Astrocyte of the spinal cord (primary cell): ENCODE measurements at regions not wholly inside any gene's neighbourhood (a gene's known extent, or its start where the extent isn't known, plus 50 kb on each side); places are given as distances from the start of the nearest gene placed in this dataset.
A peak's percentile ranks its signal among the peaks of the same experiment; 100 is the strongest.

Source experiments
- DNase-seq: peaks from one replicate; pipeline ENCODE4 v3.0.0; 2011; ENCODE audit warnings: low read depth, low spot score
- H3K4me3 ChIP-seq: 2 replicates; pipeline ENCODE4 v1.5.1; 2011; ENCODE audit warnings: low read depth, mild to moderate bottlenecking, low read length, moderate library complexity
- CTCF ChIP-seq: IDR thresholded peaks from 2 replicates; pipeline ENCODE4 v1.5.1; 2012; ENCODE audit warnings: low read depth, mild to moderate bottlenecking, low read length, inconsistent platforms
- in situ Hi-C: cut with HindIII; loops from 2 replicates; pipeline ENCODE4 v1.10.0; 2017; ENCODE audit warnings: low sequenced_read_pairs

GRCh38 chr3:168956076-168956475 lies 707.4 kb downstream of the MECOM start:
- no peak overlapping the region for H3K4me3 ChIP-seq
- in situ Hi-C loops, result no loop called here
- no peak for DNase-seq
- no peak for TF ChIP-seq CTCF

- no peak overlapping the region for H3K4me3 ChIP-seq
- peak; percentile 58 for DNase-seq
- in situ Hi-C loops, result no loop called here
- peak; percentile 33 for TF ChIP-seq CTCF
Measured at GRCh38 chr3:168952551-168952950, 711.0 kb downstream of the MECOM start.

GRCh38 chr3:168951884-168952283 lies 711.6 kb downstream of the MECOM start:
- in situ Hi-C loops, result no loop called here
- no peak overlapping the region for H3K4me3 ChIP-seq
- TF ChIP-seq CTCF, result no peak
- no peak for DNase-seq

GRCh38 chr3:168951368-168951767 lies 712.1 kb downstream of the MECOM start:
- no peak for TF ChIP-seq CTCF
- in situ Hi-C loops, result no loop called here
- H3K4me3 ChIP-seq, result no peak overlapping the region
- no peak for DNase-seq

- TF ChIP-seq CTCF, result no peak
- H3K4me3 ChIP-seq, result no peak overlapping the region
- no peak for DNase-seq
- in situ Hi-C loops, result no loop called here
Measured at GRCh38 chr3:168950622-168951021, 712.9 kb downstream of the MECOM start.

- H3K4me3 ChIP-seq, result no peak overlapping the region
Measured at GRCh38 chr3:168939651-168940238, 723.8 kb downstream of the MECOM start.

More at GRCh38 chr3:168939651-168940238, 723.8 kb downstream of the MECOM start:
- in situ Hi-C loops, result no loop called here
- no peak for TF ChIP-seq CTCF
- no peak for DNase-seq
